ENCODE measurements at regions not wholly inside any gene's neighbourhood (a gene's known extent, or its start where the extent isn't known, plus 50 kb on each side); places are given as distances from the start of the nearest gene placed in this dataset.

DNA sequence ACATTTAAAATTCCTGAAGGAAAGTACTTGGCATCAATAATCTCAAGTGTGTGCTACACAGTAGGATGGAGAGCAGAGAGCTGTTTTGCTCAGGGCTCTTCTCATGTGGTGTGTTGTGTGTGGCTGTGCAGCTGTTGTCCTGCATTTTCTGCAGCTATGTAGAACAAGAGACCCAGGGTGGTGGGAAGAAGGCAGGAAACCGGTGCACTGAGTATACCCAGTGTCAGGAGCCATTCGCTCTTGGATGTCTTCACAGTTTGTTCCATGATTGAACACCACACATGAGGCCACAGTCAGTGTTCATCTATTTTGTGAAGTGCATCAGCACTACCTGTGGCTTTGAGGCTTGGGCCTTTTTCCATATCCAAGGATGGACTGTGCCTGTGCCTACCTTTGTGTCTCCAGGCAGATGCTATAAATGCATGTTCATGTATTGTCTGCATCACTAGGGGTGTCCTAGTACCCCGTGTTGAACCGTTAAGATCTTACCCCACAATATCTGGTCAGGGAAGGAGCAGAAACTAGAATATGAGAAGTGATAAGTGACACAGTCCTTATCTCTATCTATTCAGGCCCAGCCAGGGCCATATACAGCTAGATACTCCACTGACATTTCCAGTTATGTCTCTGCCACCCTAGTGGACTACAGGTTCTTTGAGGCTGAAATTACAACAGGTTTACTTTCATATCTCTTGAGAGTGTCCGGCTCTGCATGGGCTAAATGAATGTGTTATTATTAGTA, 194.3 kb downstream of the NR2F2 start:
- Histone ChIP-seq H3K4me1 (replicated peaks) (no peaks in the 10 kb centered on the region), H3K36me3 (no peaks in the 10 kb centered on the region), H3K27ac (no peak overlapping the region), H3K4me3 (no peak overlapping the region), H3K9me3 (no peaks in the 10 kb centered on the region), H3K27me3 (replicated peaks; ENCODE audit: insufficient read depth) (no peaks in the 10 kb centered on the region)
- intact Hi-C loops (cut with DNase I): no loop called here
- DNase-seq (ENCODE audit: low spot score): no peak
- TF ChIP-seq POLR2A (IDR thresholded peaks at IDR 0.05) (no peak), CTCF (IDR thresholded peaks at IDR 0.05) (no peak), POLR2AphosphoS5 (IDR thresholded peaks at IDR 0.05) (no peak)
- 73% methylated on average over 5 of the region's 5 CpGs for WGBS

DNA sequence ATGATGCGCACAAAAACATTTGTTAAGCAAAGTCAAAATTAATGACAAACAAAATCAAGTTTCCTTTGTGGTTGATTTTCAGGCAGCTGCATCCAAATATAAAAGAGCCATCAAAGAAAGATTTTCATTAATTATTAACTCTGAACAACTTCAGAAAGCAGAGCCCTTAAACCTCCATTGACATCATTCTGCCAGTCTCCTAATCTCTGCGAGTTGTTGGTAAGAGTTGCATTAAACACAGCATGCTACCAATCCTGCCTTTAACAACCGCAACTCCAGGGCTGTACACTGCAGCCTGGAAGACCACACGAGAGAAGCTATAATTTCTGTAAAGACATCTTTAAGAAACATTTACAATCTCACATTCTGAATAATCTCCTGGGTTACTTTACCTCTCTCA, 204.6 kb downstream of the NR2F2 start:
- Histone ChIP-seq H3K9me3 (no peaks in the 10 kb centered on the region), H3K4me3 (no peak overlapping the region), H3K36me3 (no peaks in the 10 kb centered on the region), H3K27me3 (replicated peaks; ENCODE audit: insufficient read depth) (no peaks in the 10 kb centered on the region), H3K27ac (no peak overlapping the region), H3K4me1 (replicated peaks) (no peaks in the 10 kb centered on the region)
- 50% methylated on average over 4 of the region's 4 CpGs for WGBS
- TF ChIP-seq POLR2A (IDR thresholded peaks at IDR 0.05) (no peak), POLR2AphosphoS5 (IDR thresholded peaks at IDR 0.05) (no peak), CTCF (IDR thresholded peaks at IDR 0.05) (no peak)
- intact Hi-C loops (cut with DNase I): no loop called here
- DNase-seq (ENCODE audit: low spot score): no peak

DNA sequence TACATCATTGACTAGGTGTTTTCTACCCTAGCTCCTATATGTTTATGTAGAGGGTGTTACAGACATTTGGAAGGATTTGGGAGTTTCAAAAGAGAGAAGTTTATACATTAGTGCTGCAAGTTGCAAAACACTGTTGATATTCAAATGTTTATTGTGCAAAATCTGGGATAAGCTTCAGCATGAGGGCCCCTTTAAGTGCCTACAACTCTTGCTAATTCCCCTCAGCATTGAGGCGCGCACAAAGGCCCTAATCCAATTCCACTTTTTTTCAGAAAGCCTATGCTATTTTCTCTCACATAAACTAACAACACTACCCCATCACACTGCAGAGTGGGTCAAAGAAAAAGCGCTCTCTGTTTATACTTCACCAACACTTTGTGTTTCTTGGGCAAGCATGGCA, 208.0 kb downstream of the NR2F2 start:
- H3K9me3 ChIP-seq: no peaks in the 10 kb centered on the region
- intact Hi-C loops (cut with DNase I): no loop called here
- no peaks in the 10 kb centered on the region for H3K27me3 ChIP-seq (replicated peaks; ENCODE audit: insufficient read depth)
- no peak overlapping the region for H3K27ac ChIP-seq
- no peaks in the 10 kb centered on the region for H3K36me3 ChIP-seq
- TF ChIP-seq CTCF (IDR thresholded peaks at IDR 0.05) (no peak), POLR2AphosphoS5 (IDR thresholded peaks at IDR 0.05) (no peak), POLR2A (IDR thresholded peaks at IDR 0.05) (no peak)
- no peaks in the 10 kb centered on the region for H3K4me1 ChIP-seq (replicated peaks)
- DNase-seq (ENCODE audit: low spot score): no peak
- 94% methylated on average over 3 of the region's 3 CpGs for WGBS
- no peak overlapping the region for H3K4me3 ChIP-seq

DNA sequence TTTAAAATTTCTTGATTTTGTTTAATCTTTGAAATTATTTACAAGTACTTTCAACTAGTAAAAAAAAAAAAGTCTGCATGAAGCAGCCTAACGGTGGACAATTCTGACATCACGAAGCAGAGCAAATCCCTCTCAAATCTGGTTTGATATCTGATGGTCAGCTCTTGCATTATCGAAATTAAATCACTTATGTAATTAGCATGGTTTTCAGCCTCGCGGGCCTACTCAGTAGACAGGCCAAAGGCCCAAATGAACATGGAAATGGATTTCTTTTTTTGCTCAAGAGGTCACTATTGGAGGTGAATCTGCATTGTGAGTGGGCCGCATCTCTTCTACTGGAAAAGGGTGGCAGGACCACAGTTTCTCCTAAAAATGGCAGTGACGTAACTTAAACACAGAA, 209.8 kb downstream of the NR2F2 start:
- TF ChIP-seq POLR2A (IDR thresholded peaks at IDR 0.05): no peak
- TF ChIP-seq POLR2AphosphoS5 (IDR thresholded peaks at IDR 0.05): no peak
- TF ChIP-seq CTCF (IDR thresholded peaks at IDR 0.05): no peak
- no peaks in the 10 kb centered on the region for H3K4me1 ChIP-seq (replicated peaks)
- no peak for DNase-seq (ENCODE audit: low spot score)
- no peaks in the 10 kb centered on the region for H3K9me3 ChIP-seq
- no peaks in the 10 kb centered on the region for H3K27me3 ChIP-seq (replicated peaks; ENCODE audit: insufficient read depth)
- H3K27ac ChIP-seq: no peak overlapping the region
- intact Hi-C loops (cut with DNase I): no loop called here
- H3K36me3 ChIP-seq: no peaks in the 10 kb centered on the region
- H3K4me3 ChIP-seq: no peak overlapping the region
- WGBS: 90% methylated on average over 7 of the region's 7 CpGs

DNA sequence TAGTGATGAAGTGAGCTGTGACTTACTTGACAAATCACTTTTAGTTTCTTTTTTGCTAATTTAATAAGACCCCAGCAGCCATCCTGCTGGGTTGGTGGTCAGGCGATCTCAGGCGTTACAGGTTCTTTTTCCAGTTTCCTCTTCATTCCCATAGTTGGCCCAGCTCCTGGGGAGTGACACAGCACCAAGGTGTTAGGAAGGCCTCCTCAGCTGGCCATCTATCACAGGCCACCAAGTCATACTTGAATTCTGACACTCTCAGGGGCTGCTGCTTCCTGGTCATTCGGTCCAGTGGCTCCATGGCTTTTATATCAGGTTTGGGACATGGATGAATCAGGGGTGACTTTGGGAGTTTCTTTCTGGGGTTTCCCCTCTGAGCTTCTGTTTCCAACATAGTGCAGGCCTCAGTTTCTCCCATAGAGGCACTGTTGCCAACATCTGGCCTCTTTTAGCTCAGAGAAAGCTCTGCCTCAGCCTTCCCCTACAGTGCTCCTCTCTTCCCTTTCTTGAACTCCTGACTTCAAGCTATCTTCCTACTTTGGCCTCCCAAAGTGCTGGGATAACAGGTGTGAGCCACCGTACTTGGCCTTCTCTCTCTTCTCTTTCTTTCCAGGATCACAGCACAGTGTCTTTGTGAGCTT, 211.8 kb downstream of the NR2F2 start:
- Histone ChIP-seq H3K27ac (no peak overlapping the region), H3K9me3 (no peaks in the 10 kb centered on the region), H3K27me3 (replicated peaks; ENCODE audit: insufficient read depth) (no peaks in the 10 kb centered on the region), H3K4me3 (no peak overlapping the region), H3K4me1 (replicated peaks) (no peaks in the 10 kb centered on the region), H3K36me3 (no peaks in the 10 kb centered on the region)
- no peak for TF ChIP-seq CTCF (IDR thresholded peaks at IDR 0.05)
- TF ChIP-seq POLR2A (IDR thresholded peaks at IDR 0.05): no peak
- TF ChIP-seq POLR2AphosphoS5 (IDR thresholded peaks at IDR 0.05): no peak
- DNase-seq (ENCODE audit: low spot score): no peak
- intact Hi-C loops (cut with DNase I): no loop called here
- WGBS: 98% methylated on average over 4 of the region's 4 CpGs

All from prostate gland (tissue), 2 donors.